ENCODE measurements at regions not wholly inside any gene's neighbourhood (a gene's known extent, or its start where the extent isn't known, plus 50 kb on each side); places are given as distances from the start of the nearest gene placed in this dataset.
"Not testable (repeated sequence)": the region's sequence is repeated elsewhere in the genome, so short reads cannot be mapped to it uniquely, and the experiment has no call there.

- TF ChIP-seq CTCF, POLR2A (IDR thresholded peaks at IDR 0.05): not testable (repeated sequence)
Observed at GRCh38 chr21:9657779-9658178, 863.6 kb upstream of the TPTE start.

All from Peyer's patch (tissue), 4 donors.